ENCODE measurements at regions not wholly inside any gene's neighbourhood (a gene's known extent, or its start where the extent isn't known, plus 50 kb on each side); places are given as distances from the start of the nearest gene placed in this dataset.

- TF ChIP-seq NFIC (IDR thresholded peaks at IDR 0.05) (no peak), ZBTB7A (IDR thresholded peaks at IDR 0.05; ENCODE audit: low read depth) (no peak), USF1 (IDR thresholded peaks at IDR 0.05) (no peak), YY1 (IDR thresholded peaks at IDR 0.05; ENCODE audit: low read depth) (no peak), CREB1 (IDR thresholded peaks at IDR 0.05; ENCODE audit: low read depth) (no peak), REST (IDR thresholded peaks at IDR 0.05; ENCODE audit: low read depth) (no peak), TEAD4 (IDR thresholded peaks at IDR 0.05) (no peak), RAD21 (IDR thresholded peaks at IDR 0.05; ENCODE audit: low read depth) (no peak), FOXM1 (IDR thresholded peaks at IDR 0.05; ENCODE audit: borderline replicate concordance, low read depth) (no peak), EGR1 (IDR thresholded peaks at IDR 0.05) (no peak), TAF1 (IDR thresholded peaks at IDR 0.05; ENCODE audit: low read depth) (no peak), CEBPB (IDR thresholded peaks at IDR 0.05) (no peak), MAX (IDR thresholded peaks at IDR 0.05) (no peak), TCF12 (IDR thresholded peaks at IDR 0.05; ENCODE audit: low read depth) (no peak), EP300 (IDR thresholded peaks at IDR 0.05; ENCODE audit: borderline replicate concordance) (no peak)
Measured at GRCh38 chr12:107221913-107222312, 128.6 kb upstream of the CRY1 start.

GRCh38 chr12:107223821-107224220 lies 130.5 kb upstream of the CRY1 start:
- TF ChIP-seq YY1 (IDR thresholded peaks at IDR 0.05; ENCODE audit: low read depth) (no peak), REST (IDR thresholded peaks at IDR 0.05; ENCODE audit: low read depth) (no peak), EGR1 (IDR thresholded peaks at IDR 0.05) (no peak), CREB1 (IDR thresholded peaks at IDR 0.05; ENCODE audit: low read depth) (no peak)

GRCh38 chr12:107225635-107226034 lies 132.3 kb upstream of the CRY1 start:
- no peak for TF ChIP-seq RAD21 (IDR thresholded peaks at IDR 0.05; ENCODE audit: low read depth)
- no peak for TF ChIP-seq FOXM1 (IDR thresholded peaks at IDR 0.05; ENCODE audit: borderline replicate concordance, low read depth)
- TF ChIP-seq REST (IDR thresholded peaks at IDR 0.05; ENCODE audit: low read depth), result no peak
- TF ChIP-seq CREB1 (IDR thresholded peaks at IDR 0.05; ENCODE audit: low read depth), result no peak
- TF ChIP-seq CEBPB (IDR thresholded peaks at IDR 0.05), result no peak
- no peak for TF ChIP-seq EGR1 (IDR thresholded peaks at IDR 0.05)
- TF ChIP-seq NFIC (IDR thresholded peaks at IDR 0.05), result no peak
- TF ChIP-seq TAF1 (IDR thresholded peaks at IDR 0.05; ENCODE audit: low read depth), result no peak
- TF ChIP-seq TCF12 (IDR thresholded peaks at IDR 0.05; ENCODE audit: low read depth), result no peak
- no peak for TF ChIP-seq MAX (IDR thresholded peaks at IDR 0.05)
- TF ChIP-seq ZBTB7A (IDR thresholded peaks at IDR 0.05; ENCODE audit: low read depth), result no peak

- TF ChIP-seq REST (IDR thresholded peaks at IDR 0.05; ENCODE audit: low read depth), result no peak
- TF ChIP-seq MAX (IDR thresholded peaks at IDR 0.05), result no peak
- TF ChIP-seq EP300 (IDR thresholded peaks at IDR 0.05; ENCODE audit: borderline replicate concordance), result no peak
- TF ChIP-seq FOXM1 (IDR thresholded peaks at IDR 0.05; ENCODE audit: borderline replicate concordance, low read depth), result no peak
- no peak for TF ChIP-seq YY1 (IDR thresholded peaks at IDR 0.05; ENCODE audit: low read depth)
- no peak for TF ChIP-seq ZBTB7A (IDR thresholded peaks at IDR 0.05; ENCODE audit: low read depth)
- TF ChIP-seq CEBPB (IDR thresholded peaks at IDR 0.05), result no peak
- no peak for TF ChIP-seq TCF12 (IDR thresholded peaks at IDR 0.05; ENCODE audit: low read depth)
- no peak for TF ChIP-seq TEAD4 (IDR thresholded peaks at IDR 0.05)
- TF ChIP-seq CREB1 (IDR thresholded peaks at IDR 0.05; ENCODE audit: low read depth), result no peak
- no peak for TF ChIP-seq EGR1 (IDR thresholded peaks at IDR 0.05)
- TF ChIP-seq NFIC (IDR thresholded peaks at IDR 0.05), result no peak
- TF ChIP-seq USF1 (IDR thresholded peaks at IDR 0.05), result no peak
- no peak for TF ChIP-seq TAF1 (IDR thresholded peaks at IDR 0.05; ENCODE audit: low read depth)
Measured at GRCh38 chr12:107226126-107226525, 132.8 kb upstream of the CRY1 start.

Data from Ishikawa (cell line).